CD4-positive, CD25-positive, alpha-beta regulatory T cell (primary cell): ENCODE measurements at regions not wholly inside any gene's neighbourhood (a gene's known extent, or its start where the extent isn't known, plus 50 kb on each side); places are given as distances from the start of the nearest gene placed in this dataset.

ENCODE experiments used
- ATAC-seq, 2 donors: fragments of 150-1000 bp; cut with Tn5 transposase; one replicate each; pipeline ENCODE4 v1.10.0; 2021; ENCODE audit warnings: low read depth in 2 of 2, moderate number of reproducible peaks in 2 of 2, moderate library complexity in 1 of 2
- DNase-seq, 3 donors: peaks; one replicate each; pipeline versions ENCODE4 v3.0.0 to v3.0.0-alpha.2; 2012 to 2022; ENCODE audit warnings: mixed read lengths in 1 of 3
- H3K27ac ChIP-seq: one replicate; pipeline ENCODE4 v1.7.0; 2013; ENCODE audit warnings: mild to moderate bottlenecking, low read length; ENCODE audit not compliant: insufficient read depth, poor library complexity, severe bottlenecking
- H3K27me3 ChIP-seq: one replicate; pipeline ENCODE4 v1.7.0; 2013; ENCODE audit warnings: low read length; ENCODE audit not compliant: control insufficient read depth, insufficient read depth
- H3K36me3 ChIP-seq: one replicate; pipeline ENCODE4 v1.7.0; 2013; ENCODE audit warnings: mild to moderate bottlenecking, low read length, moderate library complexity; ENCODE audit not compliant: control insufficient read depth, insufficient read depth
- H3K4me1 ChIP-seq: 2 replicates; pipeline ENCODE4 v1.7.0; 2013; ENCODE audit warnings: mild to moderate bottlenecking, low read length; ENCODE audit not compliant: insufficient read depth, control insufficient read depth, poor library complexity, severe bottlenecking
- H3K4me3 ChIP-seq: one replicate; pipeline ENCODE4 v1.7.0; 2013; ENCODE audit warnings: low read depth, mild to moderate bottlenecking, low read length, moderate library complexity
- H3K9me3 ChIP-seq, 2 experiments: 1 replicate in 1 of 2; 2 replicates in 1 of 2; pipeline ENCODE4 v1.7.0; 2013; ENCODE audit warnings: low read length in 2 of 2, mild to moderate bottlenecking in 1 of 2, moderate library complexity in 1 of 2; ENCODE audit not compliant: control insufficient read depth in 2 of 2
- H3K27ac Mint-ChIP-seq, 3 donors: one replicate each; pipeline ENCODE4 v1.8.0; 2020 to 2022; ENCODE audit warnings: mild to moderate bottlenecking in 3 of 3, mixed read lengths in 3 of 3, moderate library complexity in 2 of 3
- H3K27me3 Mint-ChIP-seq: one replicate; pipeline ENCODE4 v1.8.0; 2022; ENCODE audit warnings: mild to moderate bottlenecking, mixed read lengths
- H3K36me3 Mint-ChIP-seq: one replicate; pipeline ENCODE4 v1.8.0; 2020; ENCODE audit warnings: mixed read lengths
- H3K4me1 Mint-ChIP-seq, 4 donors: one replicate each; pipeline ENCODE4 v1.8.0; 2020 to 2022; ENCODE audit warnings: mixed read lengths in 4 of 4, mild to moderate bottlenecking in 1 of 4
- H3K4me3 Mint-ChIP-seq, 4 donors: one replicate each; pipeline ENCODE4 v1.8.0; 2020 to 2022; ENCODE audit warnings: mild to moderate bottlenecking in 4 of 4, mixed read lengths in 4 of 4, moderate library complexity in 3 of 4
- H3K9me3 Mint-ChIP-seq, 7 donors: one replicate each; pipeline ENCODE4 v1.8.0; 2020 to 2022; ENCODE audit warnings: mixed read lengths in 7 of 7, mild to moderate bottlenecking in 3 of 7, moderate library complexity in 2 of 7

DNA sequence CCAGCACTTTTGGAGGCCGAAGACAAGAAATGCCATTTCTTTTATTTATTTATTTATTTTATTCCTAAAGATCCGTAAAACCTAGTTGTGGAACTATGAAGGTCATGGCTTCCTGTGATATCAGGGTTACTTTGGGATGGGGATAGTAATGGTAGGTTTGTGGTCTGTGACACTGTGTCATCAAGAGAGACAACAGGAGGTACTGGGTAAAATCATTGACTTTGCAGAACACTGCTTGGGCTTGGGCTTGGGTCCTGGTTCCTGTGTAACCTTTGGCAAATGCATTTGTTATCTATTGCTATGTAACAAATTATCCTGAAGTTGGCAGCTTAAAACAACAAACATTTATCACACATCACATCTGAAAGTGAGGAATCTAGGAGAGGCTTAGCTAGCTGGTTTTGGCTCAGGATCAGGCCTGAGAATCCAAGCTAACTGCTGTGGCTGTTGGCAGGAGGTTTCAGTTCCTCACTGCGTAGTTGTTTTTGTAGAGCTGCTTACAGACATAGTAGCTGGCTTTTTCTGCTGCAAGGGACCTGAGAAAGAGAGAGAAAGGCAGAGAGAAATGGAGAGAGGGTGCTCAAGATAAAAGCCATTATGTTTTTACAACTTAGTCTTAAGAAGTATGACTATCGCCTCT is 576.4 kb upstream of the SLIT2 start:
- Histone ChIP-seq H3K9me3 (peaks cover 0 to 3% of the 10 kb centered on the region in 2 experiments), H3K27ac (no peak overlapping the region), H3K4me1 (no peaks in the 10 kb centered on the region), H3K27me3 (no peaks in the 10 kb centered on the region), H3K36me3 (no peaks in the 10 kb centered on the region), H3K4me3 (no peak overlapping the region)
- no peak overlapping the region for H3K4me3 Mint-ChIP-seq
- H3K4me1 Mint-ChIP-seq = no peaks in the 10 kb centered on the region
- H3K27me3 Mint-ChIP-seq = no peaks in the 10 kb centered on the region
- H3K27ac Mint-ChIP-seq = no peak overlapping the region
- H3K36me3 Mint-ChIP-seq = no peaks in the 10 kb centered on the region
- ATAC-seq = no peak
- peaks cover 0 to 28% (median 10%) of the 10 kb centered on the region in 7 donors for H3K9me3 Mint-ChIP-seq
- no peak for DNase-seq

GRCh38 chr4:19659101-19659500 is 592.6 kb upstream of the SLIT2 start:
- Mint-ChIP-seq H3K36me3 (no peaks in the 10 kb centered on the region), H3K27me3 (no peaks in the 10 kb centered on the region), H3K4me3 (no peak overlapping the region), H3K4me1 (no peaks in the 10 kb centered on the region), H3K9me3 (peaks cover 0 to 20% (median 8%) of the 10 kb centered on the region in 7 donors), H3K27ac (no peak overlapping the region)
- DNase-seq (no peak), ATAC-seq (no peak)
- no peak overlapping the region for H3K27ac ChIP-seq
- no peaks in the 10 kb centered on the region for H3K4me1 ChIP-seq
- H3K4me3 ChIP-seq = no peak overlapping the region
- H3K36me3 ChIP-seq = no peaks in the 10 kb centered on the region
- H3K9me3 ChIP-seq = peaks cover 2 to 4% of the 10 kb centered on the region in 2 experiments
- no peaks in the 10 kb centered on the region for H3K27me3 ChIP-seq

DNA sequence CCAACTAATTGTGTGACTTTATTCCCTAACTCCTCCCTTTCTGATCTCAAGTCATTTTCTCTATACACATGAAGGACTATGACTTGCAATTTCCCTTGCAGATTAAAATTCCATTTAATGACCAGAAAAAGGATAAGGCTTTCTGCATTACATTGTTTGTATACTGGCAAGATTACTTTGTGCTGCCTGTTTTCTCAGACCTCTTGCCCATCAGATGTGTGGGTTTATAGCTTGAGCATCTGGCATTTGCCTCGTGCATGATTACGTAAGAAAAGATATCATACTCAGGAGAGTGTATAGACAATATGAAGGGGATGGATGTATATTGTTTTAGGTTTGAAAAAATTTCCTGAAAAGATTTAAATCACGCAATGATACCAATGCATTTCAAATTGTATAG is 593.8 kb upstream of the SLIT2 start:
- no peaks in the 10 kb centered on the region for H3K4me1 Mint-ChIP-seq
- Histone ChIP-seq H3K4me1 (no peaks in the 10 kb centered on the region), H3K36me3 (no peaks in the 10 kb centered on the region), H3K9me3 (peaks cover 2 to 4% of the 10 kb centered on the region in 2 experiments), H3K27ac (no peak overlapping the region), H3K27me3 (no peaks in the 10 kb centered on the region), H3K4me3 (no peak overlapping the region)
- no peak overlapping the region for H3K27ac Mint-ChIP-seq
- H3K9me3 Mint-ChIP-seq = peaks cover 0 to 20% (median 8%) of the 10 kb centered on the region in 7 donors
- no peak for ATAC-seq
- no peaks in the 10 kb centered on the region for H3K27me3 Mint-ChIP-seq
- no peaks in the 10 kb centered on the region for H3K36me3 Mint-ChIP-seq
- H3K4me3 Mint-ChIP-seq = no peak overlapping the region
- DNase-seq = no peak

- Mint-ChIP-seq H3K27me3 (no peaks in the 10 kb centered on the region), H3K4me3 (no peak overlapping the region), H3K9me3 (peaks cover 0 to 18% (median 6%) of the 10 kb centered on the region in 7 donors), H3K27ac (no peak overlapping the region), H3K4me1 (no peaks in the 10 kb centered on the region), H3K36me3 (no peaks in the 10 kb centered on the region)
- no peaks in the 10 kb centered on the region for H3K36me3 ChIP-seq
- H3K9me3 ChIP-seq = peaks cover 0 to 6% of the 10 kb centered on the region in 2 experiments
- no peaks in the 10 kb centered on the region for H3K4me1 ChIP-seq
- no peaks in the 10 kb centered on the region for H3K27me3 ChIP-seq
- no peak for DNase-seq
- H3K4me3 ChIP-seq = no peak overlapping the region
- ATAC-seq = no peak
- no peak overlapping the region for H3K27ac ChIP-seq
Observed at GRCh38 chr4:19655666-19656065, 596.0 kb upstream of the SLIT2 start.

DNA sequence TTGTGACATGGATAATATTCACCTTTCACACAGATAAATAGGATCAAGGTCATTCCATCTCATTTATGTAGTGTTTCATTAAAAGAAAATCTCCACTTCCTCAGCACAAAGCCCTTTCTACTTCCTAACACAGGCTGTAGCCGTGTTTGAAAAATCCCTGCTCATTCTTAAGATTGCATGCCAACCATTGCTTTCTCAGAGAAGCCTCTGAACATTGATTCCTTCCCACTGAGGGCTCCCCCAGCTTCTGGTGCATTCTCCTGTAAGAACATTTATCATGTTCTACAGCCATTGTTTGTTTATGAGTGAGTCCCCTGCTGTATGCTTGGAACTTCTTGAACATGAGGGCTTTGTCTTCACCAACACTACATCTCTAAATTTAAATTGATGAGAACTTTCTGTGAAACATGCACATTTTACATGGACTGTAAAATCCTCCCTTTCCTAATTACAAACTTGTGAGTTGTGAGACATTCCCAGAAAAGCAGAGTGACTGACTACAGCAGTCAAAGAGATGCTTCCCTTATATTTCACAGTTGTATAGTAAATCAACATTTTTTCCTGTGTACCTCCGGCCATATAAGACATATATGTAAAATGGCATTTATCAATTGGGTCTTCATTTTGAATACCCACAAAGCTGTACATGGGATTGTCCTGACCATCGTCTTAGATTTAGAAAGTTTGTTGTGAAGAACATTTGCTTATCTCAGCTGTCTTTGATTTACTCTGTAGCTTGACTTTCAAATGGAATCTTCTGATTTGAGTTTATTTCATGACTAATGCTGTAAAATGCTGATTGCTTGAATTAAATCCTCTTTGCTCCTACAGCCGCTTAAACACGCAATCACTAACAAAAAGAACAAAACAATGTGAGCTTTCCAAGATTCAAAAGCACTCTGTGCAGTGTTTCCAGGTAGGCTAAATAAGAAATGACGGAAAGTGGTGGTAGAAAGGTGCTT is 600.5 kb upstream of the SLIT2 start:
- Histone ChIP-seq H3K4me1 (no peaks in the 10 kb centered on the region), H3K9me3 (peaks cover 0 to 3% of the 10 kb centered on the region in 2 experiments), H3K27me3 (no peaks in the 10 kb centered on the region), H3K27ac (no peak overlapping the region), H3K4me3 (no peak overlapping the region), H3K36me3 (no peaks in the 10 kb centered on the region)
- Mint-ChIP-seq H3K27ac (no peak overlapping the region), H3K4me3 (no peak overlapping the region), H3K4me1 (peaks cover 0 to 6% (median 0%) of the 10 kb centered on the region in 4 donors), H3K36me3 (no peaks in the 10 kb centered on the region), H3K9me3 (peaks cover 6 to 18% (median 9%) of the 10 kb centered on the region in 7 donors), H3K27me3 (no peaks in the 10 kb centered on the region)
- ATAC-seq (no peak), DNase-seq (no peak)

DNA sequence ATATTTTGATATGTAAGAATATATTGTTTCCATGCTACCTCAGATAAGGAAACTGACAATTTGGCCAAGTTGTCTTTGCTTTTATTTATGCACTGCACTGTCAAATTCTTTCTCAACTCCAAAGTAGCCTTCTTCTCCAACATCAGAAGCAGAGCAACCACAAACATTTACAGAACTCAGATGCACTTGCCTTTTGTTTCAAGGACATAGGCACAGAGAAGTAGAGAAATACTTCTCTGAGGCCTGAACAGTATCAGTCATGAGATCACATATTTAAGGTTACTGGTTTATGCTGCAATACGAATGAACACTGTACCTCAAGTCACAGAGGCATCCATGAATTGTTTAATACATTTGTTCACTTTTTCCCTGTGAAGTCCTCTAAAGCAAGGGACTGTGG is 606.1 kb upstream of the SLIT2 start:
- no peaks in the 10 kb centered on the region for H3K27me3 Mint-ChIP-seq
- H3K27ac Mint-ChIP-seq = no peak overlapping the region
- Histone ChIP-seq H3K4me1 (no peaks in the 10 kb centered on the region), H3K4me3 (no peak overlapping the region), H3K36me3 (no peaks in the 10 kb centered on the region), H3K9me3 (peaks cover 0 to 3% of the 10 kb centered on the region in 2 experiments), H3K27ac (no peak overlapping the region), H3K27me3 (no peaks in the 10 kb centered on the region)
- H3K4me3 Mint-ChIP-seq = no peak overlapping the region
- peaks cover 0 to 6% (median under 1%) of the 10 kb centered on the region in 4 donors for H3K4me1 Mint-ChIP-seq
- no peak for ATAC-seq
- no peaks in the 10 kb centered on the region for H3K36me3 Mint-ChIP-seq
- DNase-seq = no peak
- peaks cover 5 to 25% (median 13%) of the 10 kb centered on the region in 7 donors for H3K9me3 Mint-ChIP-seq

DNA sequence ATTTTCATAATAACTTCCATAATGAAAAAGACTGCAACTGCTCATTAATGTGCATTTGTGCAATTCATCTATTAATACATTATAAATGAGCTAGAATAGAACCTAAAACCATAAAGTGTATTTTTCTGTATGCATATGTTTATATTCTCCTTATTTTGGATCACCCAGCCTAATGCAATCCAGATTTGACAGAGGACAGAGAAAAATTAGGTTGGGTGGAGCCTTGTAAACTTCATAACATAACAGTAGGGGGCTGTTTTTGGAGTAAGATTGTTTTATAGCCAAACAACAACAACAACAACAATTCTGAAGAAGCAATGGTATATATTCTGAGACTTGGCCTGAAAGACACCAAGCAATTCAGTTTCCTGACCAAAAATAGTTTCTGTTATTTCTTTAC is 615.3 kb upstream of the SLIT2 start:
- no peak for DNase-seq
- peaks cover 0 to 3% of the 10 kb centered on the region in 2 experiments for H3K9me3 ChIP-seq
- Mint-ChIP-seq H3K4me1 (no peaks in the 10 kb centered on the region), H3K36me3 (no peaks in the 10 kb centered on the region), H3K27ac (no peak overlapping the region), H3K27me3 (no peaks in the 10 kb centered on the region), H3K9me3 (peaks cover 0 to 22% (median 7%) of the 10 kb centered on the region in 7 donors), H3K4me3 (no peak overlapping the region)
- no peaks in the 10 kb centered on the region for H3K27me3 ChIP-seq
- no peak overlapping the region for H3K27ac ChIP-seq
- ATAC-seq = no peak
- H3K4me3 ChIP-seq = no peak overlapping the region
- no peaks in the 10 kb centered on the region for H3K36me3 ChIP-seq
- H3K4me1 ChIP-seq = no peaks in the 10 kb centered on the region
